ENCODE measurements at regions not wholly inside any gene's neighbourhood (a gene's known extent, or its start where the extent isn't known, plus 50 kb on each side); places are given as distances from the start of the nearest gene placed in this dataset.

GRCh38 chrX:125620715-125621587 lies 301.3 kb downstream of the TEX13C start:
- no peak for TF ChIP-seq CTCF (IDR thresholded peaks at IDR 0.05; ENCODE audit: low read length)
- no peak for TF ChIP-seq EZH2 (optimal IDR thresholded peaks at IDR 0.05; ENCODE audit: low read depth, low read length)
- TF ChIP-seq EZH2phosphoT487 (IDR thresholded peaks at IDR 0.05; ENCODE audit: low read length) = no peak

All from MM.1S (cell line).